ENCODE measurements at regions not wholly inside any gene's neighbourhood (a gene's known extent, or its start where the extent isn't known, plus 50 kb on each side); places are given as distances from the start of the nearest gene placed in this dataset.

DNA sequence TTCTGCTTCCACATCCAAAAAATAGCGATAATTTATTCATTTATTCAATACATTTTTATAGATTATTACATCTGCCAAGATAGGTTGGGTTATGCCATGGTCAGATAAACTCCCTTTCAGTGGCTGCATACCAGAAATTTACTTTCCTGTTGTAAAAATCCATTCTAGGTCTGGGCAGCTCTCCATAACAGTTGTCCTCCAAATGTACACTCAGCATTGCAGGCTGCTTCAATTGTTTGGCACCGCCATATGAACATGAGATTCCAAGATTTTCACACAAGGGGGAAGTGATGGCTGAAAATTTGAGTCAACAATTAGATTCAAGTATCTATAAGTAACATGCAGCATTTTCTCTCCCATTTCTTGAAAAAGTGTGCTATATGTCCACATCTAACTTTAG lies 568.7 kb downstream of the ETV1 start:
- TF ChIP-seq POLR2A (IDR thresholded peaks at IDR 0.05; ENCODE audit: low read depth, low read length) (no peak), POLR2AphosphoS5 (IDR thresholded peaks at IDR 0.05; ENCODE audit: low read depth, low read length) (no peak), TAF1 (IDR thresholded peaks at IDR 0.05; ENCODE audit: borderline replicate concordance, low read depth, low read length) (no peak)

Data from GM12892 (cell line).